Astrocyte (in vitro differentiated cells and primary cell): ENCODE measurements at regions not wholly inside any gene's neighbourhood (a gene's known extent, or its start where the extent isn't known, plus 50 kb on each side); places are given as distances from the start of the nearest gene placed in this dataset.

Experiments
- EZH2 ChIP-seq: IDR thresholded peaks from 2 replicates; pipeline ENCODE4 v1.6.1; 2012; ENCODE audit warnings: mild to moderate bottlenecking, low read length, inconsistent platforms; ENCODE audit not compliant: insufficient read depth
- TF ChIP-seq, protein P1 (sequence below): IDR thresholded peaks from 2 replicates; pipeline ENCODE4 v1.5.1; 2011; ENCODE audit warnings: low read depth, mild to moderate bottlenecking, inconsistent platforms, low read length, moderate library complexity; ENCODE audit not compliant: insufficient read depth

DNA sequence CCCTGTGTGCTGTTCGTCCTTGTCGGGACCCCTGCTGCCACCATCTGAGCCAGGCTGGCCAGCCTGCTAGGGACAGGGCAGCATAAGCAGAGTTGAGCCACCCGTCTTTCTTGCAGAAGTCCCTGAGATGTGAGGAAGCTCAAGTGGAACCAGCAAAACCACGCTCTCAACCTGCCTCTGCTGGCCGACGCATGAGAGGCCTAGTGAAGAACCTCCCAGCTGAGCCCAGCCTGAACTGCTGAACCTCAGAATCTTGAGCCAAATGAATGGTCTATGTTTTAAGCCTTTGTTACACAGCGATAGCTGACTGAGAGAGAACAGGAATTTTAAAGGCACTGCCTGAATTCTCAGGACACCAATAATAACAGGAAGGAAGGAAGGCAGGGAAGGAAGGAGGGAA lies 98.9 kb upstream of the ADRA2C start:
- TF ChIP-seq EZH2, result no peak
- TF ChIP-seq, protein P1, sequence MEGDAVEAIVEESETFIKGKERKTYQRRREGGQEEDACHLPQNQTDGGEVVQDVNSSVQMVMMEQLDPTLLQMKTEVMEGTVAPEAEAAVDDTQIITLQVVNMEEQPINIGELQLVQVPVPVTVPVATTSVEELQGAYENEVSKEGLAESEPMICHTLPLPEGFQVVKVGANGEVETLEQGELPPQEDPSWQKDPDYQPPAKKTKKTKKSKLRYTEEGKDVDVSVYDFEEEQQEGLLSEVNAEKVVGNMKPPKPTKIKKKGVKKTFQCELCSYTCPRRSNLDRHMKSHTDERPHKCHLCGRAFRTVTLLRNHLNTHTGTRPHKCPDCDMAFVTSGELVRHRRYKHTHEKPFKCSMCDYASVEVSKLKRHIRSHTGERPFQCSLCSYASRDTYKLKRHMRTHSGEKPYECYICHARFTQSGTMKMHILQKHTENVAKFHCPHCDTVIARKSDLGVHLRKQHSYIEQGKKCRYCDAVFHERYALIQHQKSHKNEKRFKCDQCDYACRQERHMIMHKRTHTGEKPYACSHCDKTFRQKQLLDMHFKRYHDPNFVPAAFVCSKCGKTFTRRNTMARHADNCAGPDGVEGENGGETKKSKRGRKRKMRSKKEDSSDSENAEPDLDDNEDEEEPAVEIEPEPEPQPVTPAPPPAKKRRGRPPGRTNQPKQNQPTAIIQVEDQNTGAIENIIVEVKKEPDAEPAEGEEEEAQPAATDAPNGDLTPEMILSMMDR, result no peak
